ENCODE measurements at regions not wholly inside any gene's neighbourhood (a gene's known extent, or its start where the extent isn't known, plus 50 kb on each side); places are given as distances from the start of the nearest gene placed in this dataset.
A peak's percentile ranks its signal among the peaks of the same experiment; 100 is the strongest.
"Not testable (repeated sequence)": the region's sequence is repeated elsewhere in the genome, so short reads cannot be mapped to it uniquely, and the experiment has no call there.

GRCh38 chr10:91096274-91096673 is 124.2 kb upstream of the PCGF5 start:
- FAIRE-seq = no peak
- H3K9me3 ChIP-seq (ENCODE audit: control insufficient read depth in 2 of 3, insufficient read depth in 1 of 3, low read length in 3 of 3) = no peaks in the 10 kb centered on the region
- intact Hi-C loops (cut with DNase I) = no loop called here

GRCh38 chr10:91097313-91097712 is 123.2 kb upstream of the PCGF5 start:
- H3K4me3 ChIP-seq (ENCODE audit: low read length in 3 of 3) = no peak overlapping the region
- no peak overlapping the region for H3K27ac ChIP-seq (ENCODE audit: low read depth in 2 of 2, low read length in 2 of 2)
- no peaks in the 10 kb centered on the region for H3K9me3 ChIP-seq (ENCODE audit: control insufficient read depth in 2 of 3, insufficient read depth in 1 of 3, low read length in 3 of 3)
- no peak for TF ChIP-seq CTCF (IDR thresholded peaks at IDR 0.05; ENCODE audit: borderline replicate concordance, extremely low read depth, insufficient read depth)
- H3K27me3 ChIP-seq (ENCODE audit: control insufficient read depth, insufficient read depth, low read length) = no peaks in the 10 kb centered on the region
- no peak overlapping the region for H3K9ac ChIP-seq (ENCODE audit: low read length in 3 of 3)
- no peak for DNase-seq
- intact Hi-C loops (cut with DNase I) = no loop called here
- no peak for FAIRE-seq
- no peaks in the 10 kb centered on the region for H3K4me1 ChIP-seq (ENCODE audit: control insufficient read depth in 2 of 3, insufficient read depth in 2 of 3, low read depth in 1 of 3, low read length in 3 of 3)
- H3K36me3 ChIP-seq (ENCODE audit: control insufficient read depth in 2 of 3, insufficient read depth in 3 of 3, low read length in 3 of 3) = no peaks in the 10 kb centered on the region

More at GRCh38 chr10:91096274-91096673, 124.2 kb upstream of the PCGF5 start:
- Histone ChIP-seq H3K36me3 (ENCODE audit: control insufficient read depth in 2 of 3, insufficient read depth in 3 of 3, low read length in 3 of 3) (no peaks in the 10 kb centered on the region), H3K4me1 (ENCODE audit: control insufficient read depth in 2 of 3, insufficient read depth in 2 of 3, low read depth in 1 of 3, low read length in 3 of 3) (no peaks in the 10 kb centered on the region), H3K4me3 (ENCODE audit: low read length in 3 of 3) (no peak overlapping the region), H3K9ac (ENCODE audit: low read length in 3 of 3) (no peak overlapping the region), H3K27me3 (ENCODE audit: control insufficient read depth, insufficient read depth, low read length) (no peaks in the 10 kb centered on the region), H3K27ac (ENCODE audit: low read depth in 2 of 2, low read length in 2 of 2) (no peak overlapping the region)
- no peak for DNase-seq
- TF ChIP-seq CTCF (IDR thresholded peaks at IDR 0.05; ENCODE audit: borderline replicate concordance, extremely low read depth, insufficient read depth) = no peak

- DNase-seq; FAIRE-seq; H3K4me3 ChIP-seq (ENCODE audit: low read length in 3 of 3); H3K4me1 ChIP-seq (ENCODE audit: control insufficient read depth in 2 of 3, insufficient read depth in 2 of 3, low read depth in 1 of 3, low read length in 3 of 3); H3K9ac ChIP-seq (ENCODE audit: low read length in 3 of 3); intact Hi-C loops (cut with DNase I); H3K27me3 ChIP-seq (ENCODE audit: control insufficient read depth, insufficient read depth, low read length); H3K36me3 ChIP-seq (ENCODE audit: control insufficient read depth in 2 of 3, insufficient read depth in 3 of 3, low read length in 3 of 3); H3K27ac ChIP-seq (ENCODE audit: low read depth in 2 of 2, low read length in 2 of 2); H3K9me3 ChIP-seq (ENCODE audit: control insufficient read depth in 2 of 3, insufficient read depth in 1 of 3, low read length in 3 of 3): not testable (repeated sequence)
Measured at GRCh38 chr10:91098021-91098420, 122.4 kb upstream of the PCGF5 start.

GRCh38 chr10:91103384-91104192 is 116.9 kb upstream of the PCGF5 start:
- Histone ChIP-seq H3K27me3 (ENCODE audit: control insufficient read depth, insufficient read depth, low read length) (no peaks in the 10 kb centered on the region), H3K27ac (ENCODE audit: low read depth in 2 of 2, low read length in 2 of 2) (no peak overlapping the region), H3K9ac (ENCODE audit: low read length in 3 of 3) (no peak overlapping the region), H3K9me3 (ENCODE audit: control insufficient read depth in 2 of 3, insufficient read depth in 1 of 3, low read length in 3 of 3) (peaks cover 0 to 2% (median 0%) of the 10 kb centered on the region in 3 donors), H3K4me3 (ENCODE audit: low read length in 3 of 3) (no peak overlapping the region), H3K4me1 (ENCODE audit: control insufficient read depth in 2 of 3, insufficient read depth in 2 of 3, low read depth in 1 of 3, low read length in 3 of 3) (no peaks in the 10 kb centered on the region), H3K36me3 (ENCODE audit: control insufficient read depth in 2 of 3, insufficient read depth in 3 of 3, low read length in 3 of 3) (no peaks in the 10 kb centered on the region)
- peak in 3 of 5 donors; percentile 12 to 53 (median 45) for DNase-seq
- no peak for TF ChIP-seq CTCF (IDR thresholded peaks at IDR 0.05; ENCODE audit: borderline replicate concordance, extremely low read depth, insufficient read depth)
- intact Hi-C loops (cut with DNase I) = no loop called here
- no peak for FAIRE-seq

All from kidney (tissue), 13 donors.